Endothelial cell of umbilical vein (primary cell): ENCODE measurements at regions not wholly inside any gene's neighbourhood (a gene's known extent, or its start where the extent isn't known, plus 50 kb on each side); places are given as distances from the start of the nearest gene placed in this dataset.

ENCODE experiments used
- CTCF ChIP-seq, 2 donors: IDR thresholded peaks; 1 replicate in 1 of 2; 2 replicates in 1 of 2; pipeline ENCODE4 v1.5.1; 2011; ENCODE audit warnings: low read length in 2 of 2, mild to moderate bottlenecking in 2 of 2, moderate library complexity in 2 of 2, control low read depth in 1 of 2, inconsistent platforms in 1 of 2, low read depth in 1 of 2; ENCODE audit not compliant: insufficient read depth in 1 of 2; ENCODE audit errors: extremely low read depth in 1 of 2
- EZH2 ChIP-seq: IDR thresholded peaks from 2 replicates; pipeline ENCODE4 v1.6.1; 2012; ENCODE audit warnings: borderline replicate concordance, low read depth, mild to moderate bottlenecking, moderate library complexity, low read length, inconsistent platforms; ENCODE audit not compliant: severe bottlenecking
- POLR2A ChIP-seq: IDR thresholded peaks from 2 replicates; pipeline ENCODE4 v1.6.1; 2012; ENCODE audit warnings: low read depth, mild to moderate bottlenecking, control low read depth, low read length
- POLR2AphosphoS5 ChIP-seq: IDR thresholded peaks from 2 replicates; pipeline ENCODE4 v1.6.1; 2012; ENCODE audit warnings: low read depth, mild to moderate bottlenecking, control low read depth, low read length, moderate library complexity; ENCODE audit not compliant: insufficient read depth

DNA sequence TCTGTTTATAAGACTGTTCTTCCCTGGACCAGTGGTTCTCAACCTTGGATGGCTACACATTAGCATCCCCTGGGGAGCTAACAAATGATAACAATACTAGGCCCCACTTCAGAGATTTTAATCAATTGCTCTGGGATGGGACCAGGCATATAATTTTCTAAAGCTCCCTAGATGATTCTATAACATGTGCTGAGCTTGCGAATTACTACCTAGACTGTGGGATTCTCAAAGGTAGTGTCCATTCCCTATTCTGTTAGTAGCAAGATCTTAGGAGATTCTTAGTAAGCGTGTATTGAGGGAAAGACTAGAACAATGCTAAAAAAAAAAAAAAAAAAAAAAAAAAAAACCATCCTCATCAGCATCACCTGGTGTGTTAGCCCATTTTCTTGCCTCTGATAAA, 412.0 kb upstream of the CDH5 start:
- TF ChIP-seq POLR2A = no peak
- no peak for TF ChIP-seq POLR2AphosphoS5
- no peak for TF ChIP-seq CTCF (IDR thresholded peaks at IDR 0.05; ENCODE audit: extremely low read depth in 1 of 2, insufficient read depth in 1 of 2, low read depth in 1 of 2, low read length in 2 of 2)
- TF ChIP-seq EZH2 = no peak
